T47D (cell line): ENCODE measurements at regions not wholly inside any gene's neighbourhood (a gene's known extent, or its start where the extent isn't known, plus 50 kb on each side); places are given as distances from the start of the nearest gene placed in this dataset.

Experiments
- DNase-seq, 2 experiments: peaks; one replicate each; pipeline versions ENCODE4 v3.0.0 to v3.0.0-alpha.2; 2011 to 2012; ENCODE audit warnings: low read depth in 1 of 2, low spot score in 1 of 2
- JUND ChIP-seq: IDR thresholded peaks from 2 replicates; pipeline ENCODE4 v1.6.1; 2012; ENCODE audit warnings: low read depth
- in situ Hi-C: cut with HindIII; loops from 2 replicates; pipeline ENCODE4 v1.10.0; 2016; ENCODE audit warnings: low sequenced_read_pairs, low pct_unique_long_range_greater_than_20kb

DNA sequence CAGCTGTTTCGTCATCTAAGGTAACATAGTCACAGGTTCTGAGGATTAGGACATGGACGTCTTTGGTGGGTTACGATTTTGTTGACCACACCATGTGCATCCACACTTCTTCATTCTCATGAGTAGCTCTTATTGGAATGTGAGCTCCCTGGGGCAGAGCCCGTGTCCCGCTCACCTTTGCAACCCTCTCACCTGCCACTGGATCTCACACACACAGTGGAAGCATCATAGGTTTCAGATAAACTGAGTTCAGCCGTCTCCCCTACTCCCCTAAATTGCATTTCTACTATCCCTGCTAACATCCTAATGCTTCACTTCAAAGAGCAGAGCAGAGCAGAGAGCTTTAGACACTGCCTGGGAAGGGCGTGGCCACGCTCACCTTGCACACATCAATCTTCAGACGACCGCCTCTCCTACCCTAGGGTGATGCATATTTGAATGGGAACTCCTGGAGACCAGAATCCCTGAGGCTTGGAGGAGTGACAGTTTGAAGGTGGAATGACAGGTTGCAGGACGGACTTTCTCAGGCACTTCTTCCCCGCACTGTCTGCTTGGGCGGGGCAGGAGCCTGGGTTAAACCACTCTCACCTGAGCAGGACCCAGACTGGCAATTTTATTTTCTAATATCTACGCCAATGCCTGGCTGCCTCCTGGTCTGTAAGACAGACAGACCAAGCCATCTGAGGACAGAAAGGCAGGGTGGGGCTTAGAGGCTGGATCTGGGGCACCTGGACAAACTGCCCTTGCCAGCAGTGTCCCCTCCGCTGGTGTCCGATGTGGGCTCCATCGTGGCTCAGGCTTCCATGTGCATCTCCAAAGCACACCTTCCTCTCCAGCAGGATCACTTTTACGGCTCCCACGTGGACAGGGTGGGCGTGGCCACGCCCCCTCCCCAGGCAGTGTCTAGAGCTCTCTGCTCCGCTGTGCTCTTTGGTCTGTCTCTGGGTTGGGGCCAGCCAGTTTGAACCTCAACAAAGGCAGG lies 229.5 kb upstream of the COPS8 start:
- peak; percentile 16 to 81 for DNase-seq
- no peak for TF ChIP-seq JUND
- in situ Hi-C loops = no loop called here

DNA sequence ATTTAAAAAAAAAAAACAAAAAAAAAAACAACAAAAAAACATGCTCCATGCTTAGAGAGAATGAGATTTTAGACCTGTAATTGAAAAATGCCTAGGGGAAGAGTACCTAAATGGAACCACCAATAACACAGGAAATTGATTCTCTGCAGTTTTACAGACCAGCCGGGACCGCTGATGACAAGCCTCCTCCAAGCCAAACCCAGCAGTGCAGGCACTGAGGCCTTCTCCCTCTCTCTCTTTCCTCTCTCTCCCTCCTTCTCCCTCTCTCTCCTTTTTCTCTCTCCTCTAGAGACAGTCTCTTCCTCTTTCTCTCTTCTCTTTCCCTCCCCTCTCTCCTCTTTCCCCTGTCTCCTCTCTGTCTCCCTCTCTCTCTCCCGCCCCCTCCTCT lies 228.8 kb upstream of the COPS8 start:
- DNase-seq = no peak
- no peak for TF ChIP-seq JUND
- in situ Hi-C loops = no loop called here

DNA sequence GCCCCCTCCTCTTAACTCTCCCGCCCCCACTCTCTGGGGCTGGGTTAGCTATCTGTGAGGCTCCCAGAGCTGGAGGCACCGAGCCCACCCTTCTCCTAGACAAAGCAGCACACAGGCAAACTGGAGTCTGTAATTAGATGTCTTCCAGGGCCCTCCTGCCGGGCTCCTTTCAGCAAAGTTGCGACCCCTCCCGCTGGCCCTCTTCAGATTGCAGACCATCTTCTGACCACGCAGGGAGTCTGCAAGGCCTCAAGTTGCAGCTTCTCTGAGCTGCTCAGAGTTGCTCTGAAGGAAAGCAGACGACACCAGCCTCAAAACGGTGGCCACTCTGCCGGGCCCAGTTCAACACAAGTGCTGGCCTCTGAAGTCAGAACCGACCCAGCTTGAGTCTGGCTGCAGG lies 228.4 kb upstream of the COPS8 start:
- DNase-seq = no peak
- in situ Hi-C loops = no loop called here
- no peak for TF ChIP-seq JUND

DNA sequence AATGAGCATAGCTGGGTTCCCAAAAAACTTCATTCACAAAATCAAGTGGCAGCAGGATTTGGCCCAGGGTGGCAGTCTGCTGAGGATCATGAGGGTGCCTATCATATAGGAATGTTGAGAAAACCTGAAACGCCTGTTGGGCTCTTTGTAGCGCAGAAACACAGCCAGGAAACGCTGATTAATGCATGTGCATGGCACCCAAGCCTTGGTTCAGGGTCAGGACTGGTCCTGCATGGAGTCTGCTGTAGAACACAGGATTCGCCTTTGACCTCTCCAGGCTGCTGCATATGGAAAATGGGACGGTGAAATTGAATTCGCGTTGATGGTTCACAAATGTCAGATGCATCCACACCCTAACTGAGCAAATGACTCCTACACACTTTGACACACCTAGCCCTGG lies 227.9 kb upstream of the COPS8 start:
- DNase-seq = no peak
- TF ChIP-seq JUND = no peak
- in situ Hi-C loops = no loop called here

DNA sequence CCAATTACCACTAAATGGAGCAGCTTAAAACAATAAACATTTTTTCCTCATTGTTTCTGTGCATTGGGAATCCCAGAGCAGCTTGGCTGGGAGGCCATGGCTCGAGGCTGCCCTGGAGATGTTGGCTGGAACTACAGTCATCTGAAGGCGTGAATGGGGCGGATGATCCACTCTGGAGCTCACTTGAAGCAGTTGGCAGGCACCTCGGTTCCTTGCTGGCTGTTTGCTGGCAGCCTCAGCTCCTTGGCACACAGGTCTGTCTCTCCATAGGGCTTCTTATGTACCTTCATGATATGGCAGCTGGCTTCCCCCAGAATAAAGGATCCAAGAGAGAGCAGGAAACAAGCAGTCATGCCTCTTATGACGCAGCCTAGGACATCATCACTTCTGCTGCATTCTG lies 227.0 kb upstream of the COPS8 start:
- no peak for DNase-seq
- in situ Hi-C loops = no loop called here
- TF ChIP-seq JUND = no peak

DNA sequence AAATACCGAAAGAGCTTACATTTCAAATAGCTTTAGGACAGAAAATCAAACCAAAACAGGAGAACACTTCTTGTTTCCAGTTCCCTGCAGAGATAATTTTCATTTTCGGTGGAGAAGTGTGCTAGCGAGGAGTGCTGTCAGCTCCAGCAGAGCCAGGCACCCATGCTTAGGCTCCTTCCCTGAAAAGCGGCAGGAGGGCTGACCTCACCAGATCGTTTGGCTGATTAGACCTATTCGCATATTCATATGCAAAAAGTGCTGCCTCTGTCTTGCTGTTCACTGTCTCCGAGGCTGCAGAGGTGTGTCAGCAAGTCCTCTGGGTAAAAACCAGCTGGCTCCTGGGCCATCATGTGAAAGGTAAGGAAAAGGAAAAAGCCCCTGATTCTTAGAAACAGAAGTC lies 225.8 kb upstream of the COPS8 start:
- in situ Hi-C loops = no loop called here
- no peak for TF ChIP-seq JUND
- no peak for DNase-seq

DNA sequence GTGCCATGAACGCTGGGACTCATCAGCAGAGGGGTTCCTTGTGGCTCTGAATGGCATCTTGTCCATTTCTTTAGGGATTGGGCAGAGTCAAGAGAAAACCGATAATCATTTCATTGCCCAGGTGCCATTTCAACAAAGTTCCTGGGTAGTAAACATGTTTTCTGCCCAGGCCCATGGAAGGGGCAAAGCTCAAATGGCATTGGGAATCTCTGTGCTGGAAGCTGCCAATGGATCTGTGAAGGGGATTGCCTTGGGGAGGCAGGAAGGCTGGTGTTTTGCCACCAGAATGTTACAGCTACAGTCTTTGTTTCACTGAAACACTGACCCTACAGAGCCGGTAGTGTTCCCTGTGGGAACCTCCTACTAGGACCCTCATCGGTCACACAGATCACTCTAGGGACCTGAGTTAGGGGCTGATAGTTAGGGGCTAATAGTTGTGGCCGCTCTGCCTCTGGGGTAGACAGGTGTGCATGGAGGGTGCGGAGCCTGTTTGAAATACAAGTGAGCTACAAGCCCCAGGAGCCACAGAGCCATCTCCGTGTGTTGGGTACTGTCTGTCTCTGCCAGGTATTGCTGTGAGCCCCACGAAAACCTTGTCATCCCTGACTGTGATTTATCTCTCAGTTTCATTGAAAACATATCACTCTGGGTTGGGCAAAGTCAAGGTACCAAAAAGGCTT lies 224.4 kb upstream of the COPS8 start:
- in situ Hi-C loops = no loop called here
- TF ChIP-seq JUND = no peak
- DNase-seq = no peak

DNA sequence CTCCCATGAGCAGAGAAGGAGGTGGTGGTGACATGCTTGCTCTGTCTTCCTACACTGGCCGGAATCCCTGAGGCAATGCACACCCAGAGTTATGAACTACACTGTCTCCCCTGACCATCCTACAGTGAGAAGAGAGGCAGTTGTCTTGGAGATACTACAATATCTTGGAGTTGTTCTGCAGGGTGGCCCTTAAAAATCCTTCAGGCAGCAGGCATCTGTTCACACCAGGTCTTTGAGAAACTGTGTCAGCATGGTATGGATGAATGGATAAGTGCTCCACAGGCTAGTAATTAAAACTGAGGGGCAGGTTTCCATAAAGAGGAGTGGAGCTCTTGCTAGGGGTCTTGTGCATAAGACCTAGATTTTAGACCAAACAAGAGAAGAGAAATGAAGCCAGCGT lies 223.7 kb upstream of the COPS8 start:
- in situ Hi-C loops = no loop called here
- no peak for DNase-seq

DNA sequence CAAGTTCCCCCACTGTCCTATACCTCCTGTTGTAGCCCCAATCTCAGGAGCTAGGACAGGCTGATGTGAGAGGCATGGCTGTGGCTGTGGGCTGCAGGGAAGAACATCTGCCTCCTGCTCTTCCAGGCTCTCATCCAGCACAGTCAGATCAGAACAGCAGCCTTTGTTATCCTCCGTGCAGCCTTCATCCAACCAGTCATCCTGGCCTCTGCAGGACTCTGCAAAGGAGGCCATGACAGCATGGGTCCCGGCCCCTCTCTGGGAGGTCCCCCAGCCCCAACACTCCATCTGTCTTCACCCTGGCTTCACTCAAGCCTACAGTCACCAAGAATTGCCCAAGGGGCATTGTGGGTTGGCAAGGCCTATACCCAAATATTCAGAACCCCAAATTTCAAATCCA lies 223.2 kb upstream of the COPS8 start:
- no peak for TF ChIP-seq JUND
- in situ Hi-C loops = no loop called here
- DNase-seq = no peak

More for the DNA sequence above, 223.7 kb upstream of the COPS8 start:
- no peak for TF ChIP-seq JUND

DNA sequence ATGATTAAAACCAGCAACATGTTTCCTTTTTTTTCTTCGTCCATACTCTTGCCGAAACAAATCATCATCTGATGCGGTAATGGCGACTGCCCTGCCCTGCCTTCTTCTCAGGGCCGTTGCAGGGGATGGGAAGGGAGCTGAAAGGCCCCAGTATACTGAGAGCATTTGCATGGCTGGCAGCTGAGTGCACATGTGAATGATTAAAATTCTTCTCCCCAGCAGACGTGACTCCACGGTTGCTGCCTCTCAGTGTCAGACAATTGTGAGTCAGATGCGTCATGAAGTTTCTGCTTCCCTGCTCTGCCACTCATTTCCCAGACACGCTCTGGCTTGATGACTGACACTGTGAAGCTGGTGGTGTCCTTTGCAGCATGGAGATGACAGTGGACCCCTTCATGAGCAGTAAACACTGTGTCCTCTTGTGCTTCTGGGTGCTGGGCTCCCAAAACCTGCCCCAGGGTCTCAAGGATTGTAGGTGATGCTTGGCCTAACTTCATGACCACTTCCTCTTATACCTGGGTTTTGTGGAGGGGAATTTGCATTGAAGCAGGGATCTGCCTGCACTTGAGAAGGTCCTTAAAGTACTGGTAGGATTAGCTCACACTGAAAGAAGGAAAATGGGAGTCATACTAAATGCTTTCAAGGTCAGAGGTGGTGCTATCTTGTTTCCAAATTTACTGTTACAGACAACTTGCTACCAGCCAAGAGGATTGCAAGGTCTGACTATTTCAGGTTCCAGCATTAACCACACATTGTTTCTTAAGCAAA lies 222.5 kb upstream of the COPS8 start:
- in situ Hi-C loops = no loop called here
- DNase-seq = no peak
- TF ChIP-seq JUND = no peak

DNA sequence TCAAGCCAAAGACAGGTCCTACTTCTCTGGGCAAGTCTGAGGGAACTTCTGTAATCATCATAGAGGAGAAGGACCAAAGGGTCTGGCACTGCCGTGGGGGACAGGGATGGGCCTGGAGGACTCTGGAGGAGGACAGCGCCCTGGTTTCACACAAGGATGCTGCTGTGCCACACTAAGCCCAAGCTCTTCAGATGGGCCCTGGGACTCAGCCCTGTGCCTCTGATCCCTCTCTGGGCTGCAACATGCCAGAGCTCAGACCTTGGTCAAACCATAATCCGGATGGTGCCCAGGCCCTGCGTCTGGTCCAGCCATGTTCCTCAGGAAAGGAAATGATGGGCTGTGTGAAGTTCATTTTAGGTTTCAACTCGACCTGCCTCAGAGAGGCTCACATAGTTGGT lies 222.0 kb upstream of the COPS8 start:
- DNase-seq = no peak
- in situ Hi-C loops = no loop called here
- no peak for TF ChIP-seq JUND

DNA sequence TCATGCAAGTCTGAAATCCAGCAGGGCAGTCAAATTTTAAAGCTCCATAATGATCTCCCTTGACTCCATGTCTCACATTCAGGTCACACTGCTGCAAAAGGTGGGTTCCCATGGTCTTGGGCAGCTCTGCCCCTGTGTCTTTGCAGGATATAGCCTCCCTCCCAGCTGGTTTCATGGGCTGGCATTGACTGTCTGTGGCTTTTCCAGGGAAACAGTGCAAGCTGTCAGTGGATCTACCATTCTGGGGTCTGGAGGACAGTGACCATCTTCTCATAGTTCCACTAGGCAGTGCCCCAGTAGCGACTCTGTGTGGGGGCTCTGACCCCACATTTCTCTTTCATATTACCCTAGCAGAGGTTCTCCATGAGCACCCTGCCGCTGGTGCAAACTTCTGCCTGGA lies 220.6 kb upstream of the COPS8 start:
- no peak for TF ChIP-seq JUND
- in situ Hi-C loops = no loop called here
- no peak for DNase-seq
